Stomach (tissue), 8 donors: ENCODE measurements at regions not wholly inside any gene's neighbourhood (a gene's known extent, or its start where the extent isn't known, plus 50 kb on each side); places are given as distances from the start of the nearest gene placed in this dataset.

ENCODE experiments used
- DNase-seq, 2 donors: peaks; one replicate each; pipeline versions ENCODE4 v3.0.0 to v3.0.0-alpha.2; 2013 to 2019
- H3K27ac ChIP-seq, 5 donors: fragments of 200-600 bp in 4 of 5; sonication (generic) in 4 of 5; one replicate each; pipeline ENCODE4 v1.5.1; 2013 to 2019; ENCODE audit warnings: mild to moderate bottlenecking in 1 of 5, moderate library complexity in 1 of 5
- H3K27me3 ChIP-seq, 3 donors: fragments of 200-600 bp; sonication (generic); one replicate each; pipeline ENCODE4 v1.5.1; 2017 to 2019; ENCODE audit warnings: mixed run types in 1 of 3
- H3K36me3 ChIP-seq, 4 donors: fragments of 200-600 bp; sonication (generic); 1 replicate in 3 of 4; 2 replicates in 1 of 4; pipeline ENCODE4 v1.5.1; 2016 to 2019
- H3K4me1 ChIP-seq, 4 donors: fragments of 200-600 bp; sonication (generic); one replicate each; pipeline ENCODE4 v1.5.1; 2016 to 2019
- H3K4me3 ChIP-seq, 4 donors: fragments of 200-600 bp; sonication (generic) in 3 of 4; one replicate each; pipeline ENCODE4 v1.5.1; 2016 to 2019; ENCODE audit warnings: mild to moderate bottlenecking in 1 of 4
- H3K9me3 ChIP-seq, 4 donors: fragments of 200-600 bp; sonication (generic); one replicate each; pipeline ENCODE4 v1.5.1; 2016 to 2019
- CTCF ChIP-seq, 7 experiments: fragments of 450-650 bp in 4 of 7; fragments of 200-600 bp in 3 of 7; sonication (generic) in 3 of 7; IDR thresholded peaks; one replicate each; pipeline ENCODE4 v1.5.1; 2016 to 2019; ENCODE audit warnings: antibody characterized with exemption in 7 of 7, control low read depth in 2 of 7, mild to moderate bottlenecking in 1 of 7
- EP300 ChIP-seq: sonication (generic); formaldehyde crosslinking; IDR thresholded peaks from one replicate; pipeline ENCODE4 v1.6.1; 2017; ENCODE audit warnings: antibody characterized with exemption
- POLR2A ChIP-seq, 4 donors: fragments of 450-650 bp; IDR thresholded peaks; one replicate each; pipeline ENCODE4 v1.6.1; 2016; ENCODE audit warnings: antibody characterized with exemption in 4 of 4, control low read depth in 2 of 4, mild to moderate bottlenecking in 1 of 4, moderate library complexity in 1 of 4
- POLR2AphosphoS5 ChIP-seq, 3 donors: sonication (generic); formaldehyde crosslinking; IDR thresholded peaks; one replicate each; pipeline ENCODE4 v1.6.1; 2016; ENCODE audit warnings: antibody characterized with exemption in 3 of 3
- WGBS, 5 donors: extraction: QIAGEN DNeasy Blood & Tissue Kit in 3 of 5; methylation state at CpG; one replicate each; pipeline versions ENCODE4 v1.1.5 to v1.1.7; 2013 to 2018; 5-methylcytosine and 5-hydroxymethylcytosine counted together
- intact Hi-C: fragments of 100-400 bp; cut with DNase I; formaldehyde crosslinking; loops from one replicate; pipeline ENCODE4 v1.15.1; 2023; ENCODE audit warnings: low total_unique reads
- donor health status: healthy with polysubstance abuse.
- donor health status: Bipolar disorder and iron deficiency.
- donor health status: healthy.

GRCh38 chr2:164371916-164372315, 249.4 kb downstream of the GRB14 start:
- Histone ChIP-seq H3K27ac (no peak overlapping the region), H3K4me1 (no peaks in the 10 kb centered on the region), H3K36me3 (no peaks in the 10 kb centered on the region), H3K4me3 (no peak overlapping the region), H3K27me3 (no peaks in the 10 kb centered on the region), H3K9me3 (peaks cover 0 to 19% (median 14%) of the 10 kb centered on the region in 4 donors)
- TF ChIP-seq POLR2A (IDR thresholded peaks at IDR 0.05) (no peak), POLR2AphosphoS5 (IDR thresholded peaks at IDR 0.05) (no peak), EP300 (no peak), CTCF (IDR thresholded peaks at IDR 0.05) (no peak)
- intact Hi-C loops, result no loop called here
- no peak for DNase-seq
- 76 to 84% (median 81%) methylated on average over 4 of the region's 4 CpGs for WGBS, 5 donors

- H3K27ac ChIP-seq, result no peak overlapping the region
- 38 to 57% (median 52%) methylated on average over 1 of the region's 1 CpG for WGBS, 5 donors
- H3K36me3 ChIP-seq, result no peaks in the 10 kb centered on the region
- H3K4me1 ChIP-seq, result no peaks in the 10 kb centered on the region
- intact Hi-C loops, result no loop called here
- no peak for DNase-seq
- no peak overlapping the region for H3K4me3 ChIP-seq
- no peak for TF ChIP-seq POLR2AphosphoS5 (IDR thresholded peaks at IDR 0.05)
- TF ChIP-seq EP300, result no peak
- TF ChIP-seq CTCF (IDR thresholded peaks at IDR 0.05), result no peak
- no peak for TF ChIP-seq POLR2A (IDR thresholded peaks at IDR 0.05)
- peaks cover 0 to 19% (median 14%) of the 10 kb centered on the region in 4 donors for H3K9me3 ChIP-seq
- H3K27me3 ChIP-seq, result no peaks in the 10 kb centered on the region
Measured at GRCh38 chr2:164369366-164369765, 251.9 kb downstream of the GRB14 start.

- no peak overlapping the region for H3K4me3 ChIP-seq
- peaks cover 0 to 19% (median 14%) of the 10 kb centered on the region in 4 donors for H3K9me3 ChIP-seq
- H3K36me3 ChIP-seq, result no peaks in the 10 kb centered on the region
- H3K27me3 ChIP-seq, result no peaks in the 10 kb centered on the region
- peak in 1 of 2 donors; percentile 16 for DNase-seq
- intact Hi-C loops, result no loop called here
- 44 to 84% (median 67%) methylated on average over 2 of the region's 2 CpGs for WGBS, 5 donors
- TF ChIP-seq POLR2AphosphoS5 (IDR thresholded peaks at IDR 0.05) (no peak), POLR2A (IDR thresholded peaks at IDR 0.05) (no peak), EP300 (no peak), CTCF (IDR thresholded peaks at IDR 0.05) (no peak)
- H3K27ac ChIP-seq, result no peak overlapping the region
- H3K4me1 ChIP-seq, result no peaks in the 10 kb centered on the region
Measured at GRCh38 chr2:164368896-164369295, 252.4 kb downstream of the GRB14 start.

- H3K9me3 ChIP-seq, result no peaks in the 10 kb centered on the region
- H3K36me3 ChIP-seq, result no peaks in the 10 kb centered on the region
- no peaks in the 10 kb centered on the region for H3K4me1 ChIP-seq
- intact Hi-C loops, result no loop called here
- no peak for DNase-seq
- TF ChIP-seq POLR2A (IDR thresholded peaks at IDR 0.05), result no peak
- no peak for TF ChIP-seq POLR2AphosphoS5 (IDR thresholded peaks at IDR 0.05)
- TF ChIP-seq CTCF (IDR thresholded peaks at IDR 0.05), result no peak
- H3K4me3 ChIP-seq, result no peak overlapping the region
- no peaks in the 10 kb centered on the region for H3K27me3 ChIP-seq
- no peak overlapping the region for H3K27ac ChIP-seq
Measured at GRCh38 chr2:164363646-164364045, 257.6 kb downstream of the GRB14 start.
